ENCODE measurements at regions not wholly inside any gene's neighbourhood (a gene's known extent, or its start where the extent isn't known, plus 50 kb on each side); places are given as distances from the start of the nearest gene placed in this dataset.
A peak's percentile ranks its signal among the peaks of the same experiment; 100 is the strongest.

- DNase-seq, result no peak
Measured at GRCh38 chr1:61627365-61627764, 97.6 kb downstream of the TM2D1 start.

GRCh38 chr1:61626816-61627215, 98.1 kb downstream of the TM2D1 start:
- DNase-seq, result no peak

DNA sequence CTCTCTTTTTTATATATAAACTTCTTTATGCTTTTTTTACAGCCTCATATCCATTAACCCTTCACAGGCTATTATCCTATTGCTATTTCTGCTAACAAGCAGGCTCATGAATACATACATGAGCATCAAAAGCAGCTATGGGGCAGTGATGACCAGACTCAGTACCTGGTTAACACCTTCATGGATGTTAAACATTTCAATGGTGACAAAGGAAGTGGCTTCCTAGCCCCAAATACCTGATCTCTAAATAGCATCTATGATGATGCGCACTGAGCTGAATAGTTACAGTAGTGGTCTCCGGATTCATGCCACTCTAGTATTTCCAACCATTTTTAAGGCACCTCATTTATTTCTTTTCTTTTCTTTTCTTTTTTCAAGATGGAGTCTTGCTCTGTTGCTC, 101.1 kb downstream of the TM2D1 start:
- no peak for DNase-seq

GRCh38 chr1:61620536-61620935, 104.4 kb downstream of the TM2D1 start:
- no peak for DNase-seq

GRCh38 chr1:61618755-61619154, 106.2 kb downstream of the TM2D1 start:
- DNase-seq, result no peak

GRCh38 chr1:61618193-61618592, 106.7 kb downstream of the TM2D1 start:
- no peak for DNase-seq

- DNase-seq, result no peak
Measured at GRCh38 chr1:61616830-61617229, 108.1 kb downstream of the TM2D1 start.

DNA sequence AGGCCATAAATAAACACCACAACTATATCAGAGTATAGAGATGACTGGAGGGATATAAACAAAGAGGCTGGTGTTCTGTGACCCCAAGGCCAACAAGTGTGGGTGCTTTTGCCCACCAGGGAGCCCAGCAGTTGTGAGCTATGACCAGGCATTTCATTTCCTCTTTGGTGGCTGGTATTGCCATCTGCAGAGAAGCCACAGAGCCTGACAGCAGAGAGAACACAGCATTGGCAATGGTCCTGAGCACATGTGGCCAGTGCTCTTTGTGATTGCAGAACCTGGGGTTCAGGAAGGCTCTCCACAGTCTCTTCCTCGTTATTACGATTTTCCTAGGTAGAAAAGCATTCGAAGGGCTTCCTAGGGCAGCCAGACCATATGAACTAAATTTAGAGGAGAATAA, 112.3 kb downstream of the TM2D1 start:
- no peak for DNase-seq

GRCh38 chr1:61609040-61609439, 115.9 kb downstream of the TM2D1 start:
- no peak for DNase-seq

DNA sequence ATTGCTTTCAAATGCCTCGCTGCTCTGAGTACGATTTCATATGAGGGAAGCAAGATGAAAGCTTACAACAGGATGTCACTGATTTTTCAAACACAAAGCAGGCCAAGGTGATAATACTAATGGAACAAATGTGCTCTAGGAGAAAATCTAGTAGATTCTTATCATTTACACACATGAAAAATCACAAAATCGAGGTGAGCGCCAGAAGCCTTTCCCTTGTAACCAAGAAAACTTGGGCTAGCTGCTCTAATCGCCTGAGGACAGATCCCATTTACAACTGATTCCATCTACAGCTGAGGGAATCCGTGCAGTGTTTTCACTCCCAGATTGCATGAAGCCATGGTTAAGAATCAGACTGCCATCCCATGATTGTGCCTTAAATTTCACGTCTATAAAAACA, 117.5 kb downstream of the TM2D1 start:
- DNase-seq, result no peak

- no peak for DNase-seq
Measured at GRCh38 chr1:61606448-61607312, 118.3 kb downstream of the TM2D1 start.

DNA sequence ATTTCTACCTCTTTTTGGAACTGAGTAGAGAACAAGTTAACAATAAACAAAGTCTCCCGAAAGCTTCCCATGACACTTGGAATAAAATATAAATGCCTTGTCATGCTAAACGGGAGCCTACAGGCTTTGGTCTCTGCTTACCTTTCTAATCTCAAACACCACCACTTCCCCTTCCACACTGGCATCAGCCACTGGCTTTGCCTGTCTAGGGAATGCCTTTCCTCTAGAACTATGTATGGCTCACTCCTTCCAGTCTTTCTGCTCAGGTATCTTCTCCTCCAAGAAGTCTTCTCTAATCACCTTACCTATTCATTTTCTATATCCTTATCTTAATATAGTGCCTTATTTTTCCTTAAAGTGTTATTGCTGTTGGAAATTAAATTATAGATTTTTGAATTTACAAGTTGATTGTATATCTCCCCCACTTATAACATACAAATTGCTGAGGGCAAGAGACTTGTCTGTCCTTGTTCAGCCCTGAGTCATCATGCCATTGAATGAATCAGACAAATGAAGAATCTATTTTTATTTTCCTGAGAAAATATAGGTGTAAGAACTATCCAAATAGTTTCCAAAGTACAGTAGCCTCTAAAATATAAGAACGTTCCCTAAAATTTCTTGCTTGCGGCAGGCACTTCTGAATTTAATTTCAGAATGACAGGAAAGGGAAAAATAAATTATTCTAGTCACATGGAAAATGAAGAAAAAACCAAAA, 119.2 kb downstream of the TM2D1 start:
- DNase-seq, result no peak

DNA sequence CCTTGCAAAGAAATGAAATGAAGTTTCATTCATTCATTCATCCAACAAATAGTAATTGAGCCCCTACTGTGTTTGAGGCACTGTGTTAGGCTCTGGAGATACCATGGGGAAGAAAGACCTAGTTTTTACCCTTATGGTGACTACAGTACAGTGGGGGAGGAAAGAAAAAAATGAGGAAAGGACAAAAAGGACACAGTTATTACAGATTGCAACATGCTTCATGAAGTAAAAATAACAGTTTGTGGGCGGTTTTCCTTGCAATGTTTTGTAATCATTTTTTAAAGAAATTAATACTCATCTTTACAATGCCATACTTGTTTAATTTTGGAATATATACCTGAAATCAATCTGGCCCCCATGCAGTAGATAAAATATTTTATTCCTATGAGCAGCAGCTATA, 120.3 kb downstream of the TM2D1 start:
- no peak for DNase-seq

- no peak for DNase-seq
Measured at GRCh38 chr1:61604261-61604660, 120.7 kb downstream of the TM2D1 start.

- no peak for DNase-seq
Measured at GRCh38 chr1:61602663-61603062, 122.3 kb downstream of the TM2D1 start.

DNA sequence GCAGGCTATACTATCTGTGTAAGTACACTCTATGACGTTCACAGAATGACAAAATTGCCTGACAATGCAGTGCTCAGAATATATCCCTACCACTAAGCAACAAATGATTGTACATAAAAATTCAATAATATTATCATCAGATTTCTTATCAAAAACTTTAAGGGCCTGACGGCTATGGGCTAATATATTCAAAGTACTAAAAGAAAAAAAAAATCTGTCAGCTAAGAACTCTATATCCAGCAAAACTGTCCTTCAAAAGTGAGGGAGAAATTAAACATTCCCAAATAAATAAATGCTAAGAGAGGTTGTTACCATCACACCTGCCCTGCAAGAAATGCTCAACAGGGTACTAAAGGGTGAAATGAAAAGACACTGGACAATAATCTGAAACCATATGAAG, 127.3 kb downstream of the TM2D1 start:
- DNase-seq, result no peak

DNA sequence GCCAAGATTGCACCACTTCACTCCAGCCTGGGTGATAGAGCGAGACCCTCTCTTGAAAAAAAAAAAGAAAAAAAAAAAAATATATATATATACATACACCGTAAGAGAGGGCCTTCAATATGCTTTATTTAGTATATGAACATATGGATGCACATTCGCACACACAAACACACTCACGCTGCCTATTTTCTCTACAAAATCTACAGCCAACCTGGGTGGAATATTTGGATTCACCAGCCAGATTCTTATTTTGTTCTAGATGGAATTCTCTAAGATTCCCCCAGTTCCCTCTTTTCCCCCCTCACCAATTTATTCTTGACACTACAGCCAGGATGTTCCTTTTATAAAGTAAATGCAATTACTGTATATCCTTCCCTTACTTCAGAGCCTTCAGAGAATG, 131.6 kb downstream of the TM2D1 start:
- DNase-seq, result no peak

DNA sequence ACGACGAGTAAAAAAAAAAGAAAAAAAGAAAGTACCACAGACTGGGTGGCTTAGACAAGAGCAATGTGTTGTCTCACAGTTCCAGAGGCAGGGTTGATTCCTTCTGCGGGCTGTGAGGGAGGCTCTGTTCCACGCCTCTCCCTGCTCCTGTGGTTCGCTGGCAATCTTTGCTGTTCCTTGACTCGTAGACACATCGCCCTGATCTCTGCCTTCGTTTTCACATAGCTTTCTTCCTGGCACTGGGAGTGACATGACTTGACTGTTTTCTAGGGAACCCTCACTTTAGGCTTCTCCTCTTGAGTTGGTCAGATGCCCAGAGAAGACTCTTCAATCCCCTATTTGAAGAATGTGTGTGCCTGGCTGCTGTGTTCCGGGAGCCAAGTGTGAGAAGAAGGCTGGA, 133.6 kb downstream of the TM2D1 start:
- DNase-seq, result no peak

DNA sequence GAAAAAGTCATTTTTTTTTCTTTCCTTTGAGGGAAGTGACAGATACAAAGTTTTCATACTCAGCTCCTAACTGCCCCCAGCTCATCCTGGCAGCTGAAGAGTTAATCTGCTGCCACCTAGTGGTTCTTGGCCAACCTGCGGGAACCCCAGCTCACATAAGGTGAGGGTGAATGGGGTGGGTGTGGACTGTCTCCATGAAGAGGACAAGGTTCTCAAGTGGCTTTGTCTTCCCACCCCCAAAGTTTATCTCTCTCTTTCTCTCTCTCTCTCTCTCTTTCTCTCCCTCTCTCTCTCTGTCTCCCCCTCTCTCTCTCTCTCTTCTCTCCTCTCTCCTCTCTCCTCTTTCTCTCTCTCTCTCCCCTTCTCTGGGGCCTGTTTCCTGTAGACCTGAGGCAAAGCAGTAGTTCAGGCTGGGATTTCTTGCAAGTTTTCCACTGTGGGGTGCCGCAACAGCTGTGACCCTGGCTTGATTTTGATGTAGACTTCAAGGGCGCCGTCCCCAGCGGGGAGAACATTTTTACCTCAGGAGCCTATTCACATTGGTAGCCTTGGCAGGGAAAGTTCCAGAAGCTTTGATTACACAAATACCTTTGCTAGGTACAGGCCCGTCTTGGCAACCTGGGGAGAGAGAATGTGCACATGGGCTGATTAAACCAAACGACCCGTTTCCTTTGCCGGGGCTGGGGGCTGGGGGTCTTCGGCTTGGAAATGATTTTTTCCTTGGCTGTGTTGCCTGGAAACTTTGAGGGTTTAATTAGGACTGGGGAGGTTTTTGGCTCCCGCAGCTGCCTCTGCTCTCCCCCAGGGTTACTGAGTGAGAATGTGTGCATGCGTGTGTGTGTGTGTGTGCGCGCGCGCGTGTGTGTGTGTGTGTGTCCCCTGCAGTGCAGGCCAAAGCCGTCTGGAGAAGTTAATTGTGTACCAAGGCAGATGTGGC, 135.9 kb downstream of the TM2D1 start:
- peak; percentile 20 for DNase-seq

GRCh38 chr1:61585714-61586113, 139.2 kb downstream of the TM2D1 start:
- DNase-seq, result no peak

- DNase-seq, result no peak
Measured at GRCh38 chr1:61583703-61584102, 141.2 kb downstream of the TM2D1 start.

- no peak for DNase-seq
Measured at GRCh38 chr1:61581251-61581650, 143.7 kb downstream of the TM2D1 start.

DNA sequence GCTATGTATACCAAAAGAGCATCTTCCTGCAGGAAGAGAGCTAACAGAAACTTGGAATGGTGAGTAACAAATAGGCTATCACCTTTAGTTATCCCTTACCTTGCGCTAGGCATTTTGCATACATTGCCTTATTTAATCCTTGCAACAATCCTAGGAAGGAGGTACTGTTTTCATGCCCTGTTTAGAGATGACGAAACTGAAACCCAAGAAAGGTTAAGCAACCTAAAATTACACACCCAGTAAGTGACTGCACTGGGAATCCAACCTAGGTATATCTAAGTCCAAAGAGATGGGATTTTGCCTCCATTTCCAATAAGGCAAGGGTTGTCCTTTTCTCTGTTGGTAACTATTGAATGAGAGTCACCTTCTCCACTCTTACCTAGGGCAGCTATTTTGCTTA, 144.5 kb downstream of the TM2D1 start:
- DNase-seq, result no peak
